Heart left ventricle (tissue), 16 donors: ENCODE measurements at regions not wholly inside any gene's neighbourhood (a gene's known extent, or its start where the extent isn't known, plus 50 kb on each side); places are given as distances from the start of the nearest gene placed in this dataset.

Experiments
- ATAC-seq, 4 donors: fragments of 200-7000 bp; cut with Tn5 transposase; one replicate each; pipeline ENCODE4 v1.9.1; 2020 to 2022; ENCODE audit warnings: moderate library complexity in 4 of 4, mild to moderate bottlenecking in 3 of 4, moderate number of reproducible peaks in 1 of 4
- DNase-seq, 5 donors: peaks; one replicate each; pipeline ENCODE4 v3.0.0-alpha.2; 2020
- H3K27ac ChIP-seq, 12 donors: fragments of 200-600 bp; sonication (generic) in 4 of 12; one replicate each; pipeline versions ENCODE4 v1.5.0 to v1.8.0; 2016 to 2022; ENCODE audit warnings: mild to moderate bottlenecking in 2 of 12
- H3K27me3 ChIP-seq, 9 donors: fragments of 200-600 bp; sonication (generic) in 2 of 9; one replicate each; pipeline versions ENCODE4 v1.5.1 to v1.8.0; 2016 to 2022; ENCODE audit warnings: mild to moderate bottlenecking in 3 of 9
- H3K36me3 ChIP-seq, 9 donors: fragments of 200-600 bp; sonication (generic) in 2 of 9; one replicate each; pipeline versions ENCODE4 v1.5.0 to v1.8.0; 2018 to 2022; ENCODE audit warnings: mild to moderate bottlenecking in 2 of 9
- H3K4me1 ChIP-seq, 12 donors: fragments of 200-600 bp; sonication (generic) in 4 of 12; one replicate each; pipeline versions ENCODE4 v1.5.0 to v1.8.0; 2016 to 2022; ENCODE audit warnings: mild to moderate bottlenecking in 3 of 12
- H3K4me3 ChIP-seq, 12 donors: fragments of 200-600 bp; sonication (generic) in 4 of 12; one replicate each; pipeline versions ENCODE4 v1.5.0 to v1.8.0; 2017 to 2022; ENCODE audit warnings: mild to moderate bottlenecking in 9 of 12, moderate library complexity in 4 of 12
- H3K9me3 ChIP-seq, 12 donors: fragments of 200-600 bp; sonication (generic) in 4 of 12; one replicate each; pipeline versions ENCODE4 v1.5.0 to v1.8.0; 2016 to 2022; ENCODE audit warnings: mild to moderate bottlenecking in 1 of 12
- CTCF ChIP-seq, 12 donors: fragments of 200-600 bp; sonication (generic) in 4 of 12; IDR thresholded peaks; one replicate each; pipeline versions ENCODE4 v1.5.0 to v1.8.0; 2018 to 2022; ENCODE audit warnings: antibody characterized with exemption in 12 of 12, mild to moderate bottlenecking in 5 of 12
- POLR2A ChIP-seq, 2 donors: fragments of 450-650 bp; IDR thresholded peaks; one replicate each; pipeline ENCODE4 v1.6.1; 2017; ENCODE audit warnings: antibody characterized with exemption in 2 of 2, mild to moderate bottlenecking in 2 of 2, moderate library complexity in 2 of 2
- WGBS, 4 donors: extraction: QIAGEN DNeasy Blood & Tissue Kit in 2 of 4; methylation state at CpG; one replicate each; pipeline versions ENCODE4 v1.1.5 to v1.1.7; 2013 to 2018; 5-methylcytosine and 5-hydroxymethylcytosine counted together
- intact Hi-C, 10 donors: fragments of 100-400 bp; cut with DNase I; formaldehyde crosslinking; loops; one replicate each; pipeline versions ENCODE4 v1.11.1 to v1.14.2; 2022
- donor health status: ischemic (EF 13 %, LVEDD 7.1; RV severe dilation, severe dysfunction).
- donor health status: healthy with polysubstance abuse.
- donor health status: DM: no; HTN: yes; CAD: no.
- donor health status: DM: no; HTN: no; CAD: no.
- donor health status: ischemic (EF 25% LVEDD 6.9; RV normal size, moderate dysfunction).
- donor health status: ischemic (EF 25% LVEDD 5.7; RV mildly dilated, moderate dysfunction).
- donor health status: healthy.
- donor health status: DM: yes; HTN: yes; CAD: no.
- donor health status: ischemic (EF 35%, LVEDD 5.7; RV mildly dilated, moderate dysfunction).
- donor health status: nonischemic (EF 11% LVEDD 7.7; RV severe dilation, severe dysfunction).
- donor health status: DM: yes; HTN: yes; CAD: no.
- donor health status: PGD.
- donor health status: ischemic (EF 29% LVEDD 5.4; RV normal size, mild dysfunction).
- donor health status: nonischemic (EF 23%, LVEDD 6.1; RV moderate dilation, normal function).

DNA sequence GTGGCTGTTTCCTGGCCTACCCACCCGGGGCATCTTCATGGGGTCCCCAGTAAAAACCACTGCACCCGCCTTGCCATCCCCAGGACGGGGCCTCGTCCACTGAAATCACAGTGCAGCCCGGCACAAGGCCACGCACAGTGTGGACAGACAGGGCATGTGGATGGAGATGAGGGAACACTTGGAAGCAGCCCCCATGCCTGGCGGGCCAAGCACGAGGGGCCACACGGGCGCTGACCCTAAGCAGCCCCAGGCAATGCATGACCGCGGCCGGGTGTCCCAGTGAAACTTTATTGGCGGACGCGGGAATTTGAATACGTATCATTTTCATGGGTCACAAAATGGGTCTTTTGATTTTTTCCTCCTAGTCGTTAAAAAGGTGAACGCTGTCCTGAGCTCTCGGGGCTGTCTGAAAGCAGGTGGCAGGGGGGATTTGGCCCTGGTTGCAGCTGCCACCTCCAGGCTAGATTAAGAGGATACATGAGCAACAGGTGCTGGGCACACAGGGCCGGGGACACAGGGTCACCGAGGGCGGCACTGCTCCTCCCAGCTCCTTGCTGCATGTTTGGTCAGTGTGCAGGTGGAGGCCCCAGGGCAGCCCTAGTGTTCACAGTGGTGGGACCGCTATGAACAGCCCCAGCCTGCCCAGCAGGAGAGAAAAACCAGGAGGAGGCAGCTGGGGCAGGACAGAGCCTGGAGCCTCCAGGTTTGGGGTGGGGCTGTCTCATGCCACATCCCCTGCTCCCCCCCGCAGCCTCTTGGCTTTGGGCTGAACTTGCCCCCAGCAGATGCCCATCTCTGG is 74.9 kb upstream of the SLCO4A1 start:
- intact Hi-C loops: no loop called here
- no peak overlapping the region for H3K4me3 ChIP-seq
- H3K27ac ChIP-seq: peak overlapping the region in 4 of 12 donors; percentile 18 to 94 (median 68)
- peaks cover 0 to 8% (median 0%) of the 10 kb centered on the region in 9 donors for H3K27me3 ChIP-seq
- TF ChIP-seq CTCF (IDR thresholded peaks at IDR 0.05) (no peak), POLR2A (IDR thresholded peaks at IDR 0.05) (no peak)
- peaks cover 0 to 19% (median 0%) of the 10 kb centered on the region in 12 donors for H3K4me1 ChIP-seq
- ATAC-seq: no peak
- 73 to 83% (median 82%) methylated on average over 16 to 25 of the region's 25 CpGs for WGBS, 4 donors
- H3K9me3 ChIP-seq: no peaks in the 10 kb centered on the region
- no peak for DNase-seq
- peaks cover 0 to 25% (median 0%) of the 10 kb centered on the region in 9 donors for H3K36me3 ChIP-seq

DNA sequence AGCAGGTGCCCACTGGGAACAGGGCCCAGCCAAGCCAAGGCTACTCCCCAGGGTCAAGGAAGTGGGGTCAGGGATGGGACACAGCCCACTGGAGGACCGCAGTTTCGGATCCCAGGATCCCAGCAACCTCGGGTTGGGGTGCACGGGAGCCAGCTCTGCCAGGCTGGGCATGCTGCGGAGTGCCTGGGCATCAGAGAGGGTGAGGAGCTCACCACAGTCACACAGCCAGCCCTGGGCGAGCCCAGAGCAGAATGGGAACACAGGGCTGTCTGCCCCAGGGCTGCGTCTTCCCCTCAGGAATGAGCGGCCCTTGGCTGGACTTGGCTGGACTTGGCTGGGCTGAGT is 74.3 kb upstream of the SLCO4A1 start:
- Histone ChIP-seq H3K27ac (peak overlapping the region in 3 of 12 donors; percentile 18 to 94 (median 52)), H3K36me3 (peaks cover 0 to 25% (median 0%) of the 10 kb centered on the region in 9 donors), H3K4me1 (peaks cover 0 to 16% (median 0%) of the 10 kb centered on the region in 12 donors), H3K27me3 (peaks cover 0 to 2% (median 0%) of the 10 kb centered on the region in 9 donors), H3K4me3 (no peak overlapping the region), H3K9me3 (no peaks in the 10 kb centered on the region)
- WGBS, 4 donors: 64 to 78% (median 71%) methylated on average over 6 to 8 of the region's 8 CpGs
- DNase-seq (no peak), ATAC-seq (no peak)
- TF ChIP-seq POLR2A (IDR thresholded peaks at IDR 0.05) (no peak), CTCF (IDR thresholded peaks at IDR 0.05) (no peak)
- intact Hi-C loops: no loop called here

GRCh38 chr20:62569615-62570014 is 72.7 kb upstream of the SLCO4A1 start:
- peaks cover 0 to 17% (median 0%) of the 10 kb centered on the region in 12 donors for H3K4me1 ChIP-seq
- intact Hi-C loops: loop anchor here in 3 of 10 donors (10.0 kb wide), 2 partner anchors 55 to 65 kb away; no protein-coding TSS in a partner anchor
- peaks cover 0 to 7% (median 0%) of the 10 kb centered on the region in 9 donors for H3K27me3 ChIP-seq
- DNase-seq: no peak
- H3K9me3 ChIP-seq: no peaks in the 10 kb centered on the region
- TF ChIP-seq POLR2A (IDR thresholded peaks at IDR 0.05) (no peak), CTCF (IDR thresholded peaks at IDR 0.05) (no peak)
- H3K27ac ChIP-seq: peak overlapping the region in 5 of 12 donors; percentile 2 to 50 (median 24)
- peak in 2 of 4 donors; percentile 0 to 3 for ATAC-seq
- H3K4me3 ChIP-seq: no peak overlapping the region
- peaks cover 0 to 22% (median 0%) of the 10 kb centered on the region in 9 donors for H3K36me3 ChIP-seq
- 60 to 70% (median 64%) methylated on average over 19 of the region's 19 CpGs for WGBS, 4 donors

- H3K27me3 ChIP-seq: peaks cover 0 to 14% (median 3%) of the 10 kb centered on the region in 9 donors
- WGBS, 4 donors: 33 to 52% (median 48%) methylated on average over 5 of the region's 5 CpGs
- H3K27ac ChIP-seq: peak overlapping the region in 5 of 12 donors; percentile 2 to 50 (median 21)
- no peak for DNase-seq
- TF ChIP-seq POLR2A (IDR thresholded peaks at IDR 0.05) (no peak), CTCF (IDR thresholded peaks at IDR 0.05) (no peak)
- peaks cover 0 to 18% (median 0%) of the 10 kb centered on the region in 9 donors for H3K36me3 ChIP-seq
- ATAC-seq: peak; percentile 3 to 25 (median 18)
- H3K9me3 ChIP-seq: no peaks in the 10 kb centered on the region
- no peak overlapping the region for H3K4me3 ChIP-seq
- intact Hi-C loops: loop anchor here in 3 of 10 donors (10.0 kb wide), 2 partner anchors 56 to 64 kb away; no protein-coding TSS in a partner anchor
- H3K4me1 ChIP-seq: peaks cover 0 to 17% (median 0%) of the 10 kb centered on the region in 12 donors
These were observed 71.9 kb upstream of the SLCO4A1 start for GRCh38 chr20:62570403-62570802.
